Activated B cell treated with CpG ODN at 0.5 μM for 24 hours (primary cell): ENCODE measurements at regions not wholly inside any gene's neighbourhood (a gene's known extent, or its start where the extent isn't known, plus 50 kb on each side); places are given as distances from the start of the nearest gene placed in this dataset.

ENCODE experiments used
- ATAC-seq: fragments of 200-7000 bp; cut with Tn5 transposase; one replicate; pipeline ENCODE4 v1.10.0; 2021; ENCODE audit warnings: low read depth, mild to moderate bottlenecking, moderate library complexity
- CTCF ChIA-PET: fragments of 350-600 bp; sonication (Branson Sonifier 250); formaldehyde crosslinking; loops from one replicate; lab custom pipeline; 2021; ENCODE audit warnings: antibody characterized with exemption; lab: Charles Lee
- POLR2A ChIA-PET: fragments of 350-600 bp; sonication (Branson Sonifier 250); formaldehyde crosslinking; loops from one replicate; lab custom pipeline; 2021; ENCODE audit warnings: antibody characterized with exemption; lab: Charles Lee
- DNase-seq: peaks from one replicate; pipeline ENCODE4 v3.0.0; 2022
- H3K27ac Mint-ChIP-seq: one replicate; pipeline ENCODE4 v1.8.0; 2020; ENCODE audit warnings: mixed read lengths
- H3K27me3 Mint-ChIP-seq: one replicate; pipeline ENCODE4 v1.8.0; 2021; ENCODE audit warnings: mixed read lengths
- H3K36me3 Mint-ChIP-seq: one replicate; pipeline ENCODE4 v1.8.0; 2021; ENCODE audit warnings: low read depth, mixed read lengths
- H3K4me1 Mint-ChIP-seq: one replicate; pipeline ENCODE4 v1.8.0; 2021; ENCODE audit warnings: mixed read lengths
- H3K4me3 Mint-ChIP-seq: one replicate; pipeline ENCODE4 v1.8.0; 2020; ENCODE audit warnings: mild to moderate bottlenecking, mixed read lengths
- H3K9me3 Mint-ChIP-seq: one replicate; pipeline ENCODE4 v1.8.0; 2020; ENCODE audit warnings: mixed read lengths
- intact Hi-C: fragments of 100-400 bp; cut with micrococcal nuclease; formaldehyde crosslinking; loops from one replicate; pipeline ENCODE4 v1.15.1; 2024
- TF ChIP-seq, protein P1 (sequence below): fragments of 200-600 bp; IDR thresholded peaks from one replicate; pipeline ENCODE4 v1.8.0; 2022; ENCODE audit warnings: antibody characterized with exemption, mild to moderate bottlenecking

GRCh38 chr10:90642650-90643049 lies 215.2 kb downstream of the HTR7 start:
- no peak for DNase-seq
- ChIA-PET POLR2A (no interaction called here), CTCF (no interaction called here)
- peaks cover 4% of the 10 kb centered on the region for H3K9me3 Mint-ChIP-seq
- intact Hi-C loops = no loop called here
- no peaks in the 10 kb centered on the region for H3K27me3 Mint-ChIP-seq
- no peaks in the 10 kb centered on the region for H3K36me3 Mint-ChIP-seq
- TF ChIP-seq, protein P1, sequence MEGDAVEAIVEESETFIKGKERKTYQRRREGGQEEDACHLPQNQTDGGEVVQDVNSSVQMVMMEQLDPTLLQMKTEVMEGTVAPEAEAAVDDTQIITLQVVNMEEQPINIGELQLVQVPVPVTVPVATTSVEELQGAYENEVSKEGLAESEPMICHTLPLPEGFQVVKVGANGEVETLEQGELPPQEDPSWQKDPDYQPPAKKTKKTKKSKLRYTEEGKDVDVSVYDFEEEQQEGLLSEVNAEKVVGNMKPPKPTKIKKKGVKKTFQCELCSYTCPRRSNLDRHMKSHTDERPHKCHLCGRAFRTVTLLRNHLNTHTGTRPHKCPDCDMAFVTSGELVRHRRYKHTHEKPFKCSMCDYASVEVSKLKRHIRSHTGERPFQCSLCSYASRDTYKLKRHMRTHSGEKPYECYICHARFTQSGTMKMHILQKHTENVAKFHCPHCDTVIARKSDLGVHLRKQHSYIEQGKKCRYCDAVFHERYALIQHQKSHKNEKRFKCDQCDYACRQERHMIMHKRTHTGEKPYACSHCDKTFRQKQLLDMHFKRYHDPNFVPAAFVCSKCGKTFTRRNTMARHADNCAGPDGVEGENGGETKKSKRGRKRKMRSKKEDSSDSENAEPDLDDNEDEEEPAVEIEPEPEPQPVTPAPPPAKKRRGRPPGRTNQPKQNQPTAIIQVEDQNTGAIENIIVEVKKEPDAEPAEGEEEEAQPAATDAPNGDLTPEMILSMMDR = no peak
- H3K4me3 Mint-ChIP-seq = no peak overlapping the region
- ATAC-seq = no peak
- H3K4me1 Mint-ChIP-seq = no peaks in the 10 kb centered on the region
- H3K27ac Mint-ChIP-seq = no peak overlapping the region

DNA sequence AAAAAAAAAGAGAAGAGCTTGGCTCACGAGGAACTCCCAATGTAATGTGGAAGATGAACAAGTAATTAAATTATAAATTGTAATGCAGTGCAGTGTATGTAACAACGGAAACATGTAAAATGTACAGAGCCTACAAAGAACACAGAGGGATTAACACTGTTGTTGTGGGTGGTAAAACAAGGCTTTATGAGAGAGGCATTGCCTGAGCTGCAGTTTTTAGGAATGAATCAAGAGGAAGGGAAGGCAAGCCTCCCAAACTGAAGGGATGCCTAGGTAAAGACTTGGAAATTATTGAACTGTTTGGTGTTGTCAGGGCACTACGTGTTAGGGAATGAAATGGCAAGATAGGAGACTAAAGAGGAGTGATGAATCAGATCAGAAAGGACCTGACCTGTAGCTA lies 213.7 kb downstream of the HTR7 start:
- intact Hi-C loops = no loop called here

GRCh38 chr10:90650858-90651257 lies 207.0 kb downstream of the HTR7 start:
- peaks cover 9% of the 10 kb centered on the region for H3K27me3 Mint-ChIP-seq
- no peak overlapping the region for H3K4me3 Mint-ChIP-seq
- intact Hi-C loops = no loop called here
- H3K4me1 Mint-ChIP-seq = no peaks in the 10 kb centered on the region
- TF ChIP-seq, protein P1 = no peak
- CTCF ChIA-PET = no interaction called here
- no peak for ATAC-seq
- H3K36me3 Mint-ChIP-seq = no peaks in the 10 kb centered on the region
- no peaks in the 10 kb centered on the region for H3K9me3 Mint-ChIP-seq
- POLR2A ChIA-PET = no interaction called here
- no peak for DNase-seq
- no peak overlapping the region for H3K27ac Mint-ChIP-seq

More for the DNA sequence above, 213.7 kb downstream of the HTR7 start:
- Mint-ChIP-seq H3K27me3 (no peaks in the 10 kb centered on the region), H3K9me3 (peaks cover under 1% of the 10 kb centered on the region), H3K27ac (no peak overlapping the region), H3K36me3 (no peaks in the 10 kb centered on the region), H3K4me3 (no peak overlapping the region), H3K4me1 (no peaks in the 10 kb centered on the region)
- no peak for ATAC-seq
- ChIA-PET POLR2A (no interaction called here), CTCF (no interaction called here)
- no peak for DNase-seq
- TF ChIP-seq, protein P1 = no peak

DNA sequence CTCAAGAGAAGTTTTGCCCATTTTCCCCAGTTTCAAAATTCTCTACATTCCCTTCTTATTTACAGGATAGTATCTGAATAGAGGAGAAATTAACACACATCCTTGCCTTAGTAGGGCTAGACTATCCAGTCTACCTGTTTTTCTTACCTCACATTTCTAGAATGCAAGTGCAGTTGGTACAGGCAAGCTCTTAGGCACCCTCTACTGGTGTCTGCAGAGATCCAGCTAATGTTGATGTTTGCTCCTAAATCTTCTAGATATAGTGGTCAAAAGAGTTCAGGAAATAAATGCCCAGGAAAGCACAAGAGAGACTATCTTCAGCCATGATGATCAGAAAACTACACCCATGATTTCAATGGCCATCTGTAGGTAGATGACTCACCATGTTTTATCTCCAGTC lies 205.3 kb downstream of the HTR7 start:
- H3K27ac Mint-ChIP-seq = no peak overlapping the region
- no peak overlapping the region for H3K4me3 Mint-ChIP-seq
- intact Hi-C loops = no loop called here
- no peaks in the 10 kb centered on the region for H3K4me1 Mint-ChIP-seq
- H3K36me3 Mint-ChIP-seq = no peaks in the 10 kb centered on the region
- peaks cover 9% of the 10 kb centered on the region for H3K27me3 Mint-ChIP-seq
- no peaks in the 10 kb centered on the region for H3K9me3 Mint-ChIP-seq
- ATAC-seq (no peak), DNase-seq (no peak)
- TF ChIP-seq, protein P1 = no peak
- ChIA-PET POLR2A (no interaction called here), CTCF (no interaction called here)

DNA sequence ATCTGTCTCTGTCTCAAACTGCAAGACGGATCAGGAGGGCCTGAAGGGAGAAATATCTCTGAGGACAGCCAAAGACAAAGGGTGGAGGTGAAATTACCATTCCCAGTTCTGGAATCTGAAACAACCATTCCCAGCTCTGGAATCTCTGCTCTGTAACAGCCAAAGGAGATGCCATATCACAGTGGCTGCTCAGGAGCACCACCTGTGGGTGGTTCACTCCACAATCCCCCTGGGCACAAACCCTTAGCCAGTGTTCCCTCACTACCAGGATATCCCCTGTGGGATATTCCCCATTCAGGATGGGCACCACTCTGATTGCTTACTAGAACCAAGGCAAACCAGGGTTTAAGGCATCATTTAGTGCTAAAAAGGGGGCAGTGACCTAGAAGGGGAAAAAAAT lies 199.0 kb downstream of the HTR7 start:
- no peaks in the 10 kb centered on the region for H3K4me1 Mint-ChIP-seq
- H3K36me3 Mint-ChIP-seq = no peaks in the 10 kb centered on the region
- ChIA-PET CTCF (no interaction called here), POLR2A (no interaction called here)
- H3K4me3 Mint-ChIP-seq = no peak overlapping the region
- peaks cover 3% of the 10 kb centered on the region for H3K9me3 Mint-ChIP-seq
- H3K27ac Mint-ChIP-seq = no peak overlapping the region
- DNase-seq (no peak), ATAC-seq (no peak)
- intact Hi-C loops = no loop called here
- TF ChIP-seq, protein P1 = no peak
- peaks cover 6% of the 10 kb centered on the region for H3K27me3 Mint-ChIP-seq
